HCT116 (cell line): ENCODE measurements at regions not wholly inside any gene's neighbourhood (a gene's known extent, or its start where the extent isn't known, plus 50 kb on each side); places are given as distances from the start of the nearest gene placed in this dataset.
"Not testable (repeated sequence)": the region's sequence is repeated elsewhere in the genome, so short reads cannot be mapped to it uniquely, and the experiment has no call there.

Experiments used
- ATAC-seq: fragments of 200-7000 bp; cut with Tn5 transposase; 2 replicates; pipeline ENCODE4 v1.9.1; 2020; ENCODE audit warnings: mild to moderate bottlenecking, moderate library complexity
- BruUV-seq: library from RNA; stranded (reverse); fragments of 400-500 nt; replicated peaks from 2 replicates; lab custom pipeline; 2021; lab: Mats Ljungman, UMichigan
- CTCF ChIA-PET: fragments of 300-600 bp; sonication (Branson Sonifier 250); formaldehyde crosslinking; loops from one replicate; lab custom pipeline; 2021; ENCODE audit warnings: antibody characterized with exemption; lab: Charles Lee
- POLR2A ChIA-PET: fragments of 300-600, 350-600 bp; sonication (Branson Sonifier 250); formaldehyde crosslinking; loops from one replicate; lab custom pipeline; 2021; ENCODE audit warnings: antibody characterized with exemption; lab: Charles Lee
- RAD21 ChIA-PET, 2 experiments: fragments of 300-600 bp; sonication (Branson Sonifier 250); formaldehyde crosslinking; loops; one replicate each; lab custom pipeline; 2023; ENCODE audit warnings: low total read pairs in 2 of 2; ENCODE audit not compliant: uncharacterized antibody in 2 of 2, unreplicated experiment in 2 of 2, low non-redundant PET in 1 of 2; lab: Charles Lee
- DNase-seq: peaks from one replicate; pipeline ENCODE4 v3.0.0-alpha.2; 2010; ENCODE audit warnings: low read depth, low spot score
- H2AFZ ChIP-seq: fragments of 200-600 bp; shearing (Covaris generic), sonication (generic); 2 replicates; pipeline ENCODE4 v1.6.1; 2017; ENCODE audit warnings: low read depth, mixed run types, mixed read lengths, antibody characterized with exemption, low read length; ENCODE audit not compliant: poor library complexity, severe bottlenecking
- H3K27ac ChIP-seq: 2 replicates; pipeline ENCODE4 v1.5.1; 2012; ENCODE audit warnings: low read depth, low read length
- H3K27me3 ChIP-seq: fragments of 200-600 bp; sonication (generic); 2 replicates; pipeline ENCODE4 v1.6.1; 2016; ENCODE audit warnings: mixed run types, low read length, mixed read lengths; ENCODE audit not compliant: insufficient read depth
- H3K36me3 ChIP-seq, 2 experiments: fragments of 200-500 bp in 1 of 2; fragments of 200-600 bp in 1 of 2; sonication (Bioruptor generic) in 1 of 2; sonication (generic) in 1 of 2; 2 replicates each; pipeline versions ENCODE4 v1.5.1 to v1.6.1; 2014 to 2016; ENCODE audit warnings: low read length in 2 of 2, inconsistent platforms in 1 of 2, mixed read lengths in 1 of 2, mixed run types in 1 of 2; ENCODE audit not compliant: insufficient read depth in 2 of 2, control insufficient read depth in 1 of 2
- H3K4me1 ChIP-seq, 2 experiments: fragments of 200-600 bp in 1 of 2; sonication (generic) in 1 of 2; 2 replicates each; pipeline versions ENCODE4 v1.5.1 to v1.6.1; 2012 to 2017; ENCODE audit warnings: low read length in 2 of 2, inconsistent platforms in 1 of 2, mild to moderate bottlenecking in 1 of 2, mixed read lengths in 1 of 2, mixed run types in 1 of 2, moderate library complexity in 1 of 2; ENCODE audit not compliant: insufficient read depth in 2 of 2, control insufficient read depth in 1 of 2
- H3K4me2 ChIP-seq: fragments of 200-600 bp; sonication (generic); 2 replicates; pipeline ENCODE4 v1.6.1; 2017; ENCODE audit warnings: mixed run types, low read length, mixed read lengths
- H3K4me3 ChIP-seq, 2 experiments: fragments of 200-600 bp in 1 of 2; sonication (generic) in 1 of 2; replicated peaks in 1 of 2; 2 replicates each; pipeline ENCODE4 v1.5.1; 2011 to 2016; ENCODE audit warnings: low read length in 2 of 2, control low read depth in 1 of 2, low read depth in 1 of 2, mild to moderate bottlenecking in 1 of 2, mixed read lengths in 1 of 2, mixed run types in 1 of 2
- H3K79me2 ChIP-seq: fragments of 200-600 bp; sonication (generic); 2 replicates; pipeline ENCODE4 v1.6.1; 2017; ENCODE audit warnings: mild to moderate bottlenecking, mixed run types, low read length, moderate library complexity, mixed read lengths; ENCODE audit not compliant: insufficient read depth
- H3K9ac ChIP-seq: fragments of 200-600 bp; sonication (generic); 2 replicates; pipeline ENCODE4 v1.6.1; 2016; ENCODE audit warnings: low read length, mixed read lengths
- H3K9me2 ChIP-seq: fragments of 200-600 bp; sonication (generic), shearing (Covaris generic); 2 replicates; pipeline ENCODE4 v1.6.1; 2017; ENCODE audit warnings: mixed run types, mild to moderate bottlenecking, moderate library complexity; ENCODE audit not compliant: insufficient read depth
- H3K9me3 ChIP-seq, 2 experiments: fragments of 200-500 bp in 1 of 2; fragments of 200-600 bp in 1 of 2; sonication (Bioruptor generic) in 1 of 2; sonication (generic) in 1 of 2; 2 replicates each; pipeline ENCODE4 v1.6.1; 2014 to 2017; ENCODE audit warnings: low read length in 2 of 2, mixed read lengths in 2 of 2, inconsistent platforms in 1 of 2, low read depth in 1 of 2, mild to moderate bottlenecking in 1 of 2, mixed run types in 1 of 2, moderate library complexity in 1 of 2; ENCODE audit not compliant: control insufficient read depth in 1 of 2, insufficient read depth in 1 of 2
- H4K20me1 ChIP-seq: fragments of 200-600 bp; sonication (generic), shearing (Covaris generic); 2 replicates; pipeline ENCODE4 v1.6.1; 2017; ENCODE audit warnings: mixed run types, mild to moderate bottlenecking, moderate library complexity; ENCODE audit not compliant: insufficient read depth
- CBX3 ChIP-seq: IDR thresholded peaks from 2 replicates; pipeline ENCODE4 v1.6.1; 2012; ENCODE audit warnings: low read depth
- CEBPB ChIP-seq: IDR thresholded peaks from 2 replicates; pipeline ENCODE4 v1.6.1; 2012; ENCODE audit warnings: low read depth
- CTCF ChIP-seq, 3 experiments: fragments of 200-600 bp in 1 of 3; sonication (generic) in 1 of 3; IDR thresholded peaks in 2 of 3; conservative IDR thresholded peaks in 1 of 3; 2 replicates each; pipeline ENCODE4 v1.5.1; 2012 to 2017; ENCODE audit warnings: low read depth in 2 of 3, low read length in 2 of 3, antibody characterized with exemption in 1 of 3, borderline replicate concordance in 1 of 3, control low read depth in 1 of 3, mild to moderate bottlenecking in 1 of 3, mixed read lengths in 1 of 3, mixed run types in 1 of 3, moderate library complexity in 1 of 3; ENCODE audit not compliant: insufficient read depth in 1 of 3
- EGR1 ChIP-seq: IDR thresholded peaks from 2 replicates; pipeline ENCODE4 v1.6.1; 2012; ENCODE audit warnings: low read depth
- ELF1 ChIP-seq: IDR thresholded peaks from 2 replicates; pipeline ENCODE4 v1.6.1; 2012; ENCODE audit warnings: low read depth, borderline replicate concordance
- EZH2phosphoT487 ChIP-seq: fragments of 200-600 bp; IDR thresholded peaks from 2 replicates; pipeline ENCODE4 v1.6.1; 2018; ENCODE audit warnings: antibody characterized with exemption, borderline replicate concordance
- FOSL1 ChIP-seq: IDR thresholded peaks from 2 replicates; pipeline ENCODE4 v1.6.1; 2012; ENCODE audit warnings: low read depth
- JUND ChIP-seq: IDR thresholded peaks from 2 replicates; pipeline ENCODE4 v1.6.1; 2012
- MAX ChIP-seq: IDR thresholded peaks from 2 replicates; pipeline ENCODE4 v1.6.1; 2012
- POLR2A ChIP-seq: IDR thresholded peaks from 2 replicates; pipeline ENCODE4 v1.7.0; 2011; ENCODE audit warnings: borderline replicate concordance; ENCODE audit not compliant: insufficient read depth, insufficient read length; ENCODE audit errors: extremely low read depth
- POLR2AphosphoS5 ChIP-seq: IDR thresholded peaks from 2 replicates; pipeline ENCODE4 v1.6.1; 2011; ENCODE audit warnings: mild to moderate bottlenecking, low read depth, low read length, moderate library complexity
- SIN3A ChIP-seq: IDR thresholded peaks from 2 replicates; pipeline ENCODE4 v1.6.1; 2012; ENCODE audit warnings: low read depth
- SRF ChIP-seq: IDR thresholded peaks from 2 replicates; pipeline ENCODE4 v1.6.1; 2012; ENCODE audit warnings: low read depth
- TCF7L2 ChIP-seq: IDR thresholded peaks from 2 replicates; pipeline ENCODE4 v1.7.0; 2011; ENCODE audit warnings: borderline replicate concordance, inconsistent platforms; ENCODE audit not compliant: insufficient read depth, insufficient read length; ENCODE audit errors: extremely low read depth
- YY1 ChIP-seq: IDR thresholded peaks from 2 replicates; pipeline ENCODE4 v1.6.1; 2011; ENCODE audit warnings: low read length, low read depth, moderate library complexity, mild to moderate bottlenecking; ENCODE audit not compliant: insufficient replicate concordance; ENCODE audit errors: extremely low read depth
- ZBTB33 ChIP-seq: IDR thresholded peaks from 2 replicates; pipeline ENCODE4 v1.6.1; 2011; ENCODE audit warnings: mild to moderate bottlenecking, low read length, moderate library complexity; ENCODE audit not compliant: insufficient replicate concordance; ENCODE audit errors: extremely low read depth
- ZFX ChIP-seq: fragments of 450-650 bp; IDR thresholded peaks from 2 replicates; pipeline ENCODE4 v1.6.1; 2017
- ZNF274 ChIP-seq: fragments of 200-500 bp; sonication (Bioruptor generic); IDR thresholded peaks from 2 replicates; pipeline ENCODE4 v1.6.1; 2014; ENCODE audit warnings: mild to moderate bottlenecking, low read depth, low read length, inconsistent platforms
- intact Hi-C: fragments of 100-400 bp; cut with micrococcal nuclease; formaldehyde crosslinking; loops from 2 replicates; pipeline ENCODE4 v1.10.0; 2022

GRCh38 chr4:106563637-106564036 lies 195.1 kb upstream of the GIMD1 start:
- DNase-seq, H3K4me2 ChIP-seq, H3K9me3 ChIP-seq, POLR2A ChIA-PET, H3K9me2 ChIP-seq, H3K27ac ChIP-seq, ATAC-seq, H3K79me2 ChIP-seq, intact Hi-C loops, H3K4me3 ChIP-seq, H4K20me1 ChIP-seq, RAD21 ChIA-PET, BruUV-seq, CTCF ChIA-PET, H2AFZ ChIP-seq, H3K36me3 ChIP-seq, H3K4me1 ChIP-seq, H3K9ac ChIP-seq, H3K27me3 ChIP-seq: not testable (repeated sequence)

- CTCF ChIA-PET, result no interaction called here
- no peak overlapping the region for H3K9ac ChIP-seq
- no peak for TF ChIP-seq CBX3
- no peak for TF ChIP-seq EZH2phosphoT487
- no peak for TF ChIP-seq ELF1
- TF ChIP-seq FOSL1, result no peak
- no peak for TF ChIP-seq ZFX
- TF ChIP-seq ZNF274, result no peak
- TF ChIP-seq CEBPB, result no peak
- no peak for TF ChIP-seq JUND
- no peak for TF ChIP-seq TCF7L2
- no peak for TF ChIP-seq CTCF (IDR thresholded peaks at IDR 0.05 in 2 of 3, conservative IDR thresholded peaks at IDR 0.05 in 1 of 3; ENCODE audit: borderline replicate concordance in 1 of 3, insufficient read depth in 1 of 3, low read depth in 2 of 3, low read length in 2 of 3)
- no peak for TF ChIP-seq SIN3A
- no peak for TF ChIP-seq POLR2AphosphoS5
- no peak for TF ChIP-seq EGR1
- no peak for TF ChIP-seq SRF
- no peak for TF ChIP-seq ZBTB33
- no peak for TF ChIP-seq YY1
- no peak for TF ChIP-seq MAX
- no peak for TF ChIP-seq POLR2A
Measured at GRCh38 chr4:106551724-106552123, 183.1 kb upstream of the GIMD1 start.

More at GRCh38 chr4:106551724-106552123, 183.1 kb upstream of the GIMD1 start:
- Histone ChIP-seq H3K79me2 (no peaks in the 10 kb centered on the region), H2AFZ (no peak overlapping the region), H3K9me2 (no peaks in the 10 kb centered on the region), H3K9me3 (no peaks in the 10 kb centered on the region), H3K36me3 (no peaks in the 10 kb centered on the region), H3K27ac (no peak overlapping the region), H4K20me1 (no peaks in the 10 kb centered on the region), H3K4me3 (no peak overlapping the region), H3K4me2 (no peak overlapping the region), H3K27me3 (no peaks in the 10 kb centered on the region), H3K4me1 (no peaks in the 10 kb centered on the region)
- ATAC-seq, result no peak
- ChIA-PET RAD21 (no interaction called here), POLR2A (no interaction called here)
- intact Hi-C loops, result no loop called here
- no TSS peak for BruUV-seq
- no peak for DNase-seq
